Stimulated activated CD4-positive, alpha-beta T cell treated with anti-CD3 and anti-CD28 coated beads, Interleukin-4, amount 100 ng/mL, for 4 hours (primary cell): ENCODE measurements at regions not wholly inside any gene's neighbourhood (a gene's known extent, or its start where the extent isn't known, plus 50 kb on each side); places are given as distances from the start of the nearest gene placed in this dataset.

ENCODE experiments used
- DNase-seq, 2 experiments: peaks; one replicate each; pipeline ENCODE4 v3.0.0-alpha.2; 2020

DNA sequence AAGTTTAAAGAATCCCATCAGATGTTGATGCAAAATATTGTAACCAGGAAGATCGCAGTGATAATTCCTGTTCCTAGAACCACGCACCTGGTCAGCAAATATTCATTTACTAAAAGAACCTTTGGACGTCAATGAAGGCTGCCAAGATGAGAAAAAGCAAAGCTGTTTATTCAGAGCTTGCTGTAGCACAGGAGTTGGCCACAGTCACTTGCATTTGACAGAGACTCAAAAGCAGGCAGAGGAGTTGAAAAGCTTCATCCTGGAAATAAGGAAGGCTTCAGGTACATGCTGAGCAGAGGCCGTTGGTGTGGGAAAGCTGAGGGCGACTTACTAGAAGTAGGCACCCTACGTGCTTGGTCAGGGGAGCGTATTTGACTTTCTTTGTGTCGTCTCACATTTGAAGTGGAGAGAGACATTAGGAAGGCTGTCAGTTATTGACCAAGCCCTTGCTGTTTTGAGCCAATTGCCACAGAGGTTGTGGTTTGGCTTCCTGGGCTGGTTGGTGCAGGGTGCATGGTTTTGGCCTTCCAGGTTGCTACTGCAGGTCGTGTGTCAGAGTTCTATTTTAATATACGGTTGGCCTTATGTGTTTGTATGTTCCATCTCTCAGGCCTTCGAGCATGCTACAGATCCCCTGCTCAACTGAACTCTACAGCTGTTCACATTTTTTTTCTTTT lies 289.6 kb downstream of the METTL4 start:
- DNase-seq, result no peak

DNA sequence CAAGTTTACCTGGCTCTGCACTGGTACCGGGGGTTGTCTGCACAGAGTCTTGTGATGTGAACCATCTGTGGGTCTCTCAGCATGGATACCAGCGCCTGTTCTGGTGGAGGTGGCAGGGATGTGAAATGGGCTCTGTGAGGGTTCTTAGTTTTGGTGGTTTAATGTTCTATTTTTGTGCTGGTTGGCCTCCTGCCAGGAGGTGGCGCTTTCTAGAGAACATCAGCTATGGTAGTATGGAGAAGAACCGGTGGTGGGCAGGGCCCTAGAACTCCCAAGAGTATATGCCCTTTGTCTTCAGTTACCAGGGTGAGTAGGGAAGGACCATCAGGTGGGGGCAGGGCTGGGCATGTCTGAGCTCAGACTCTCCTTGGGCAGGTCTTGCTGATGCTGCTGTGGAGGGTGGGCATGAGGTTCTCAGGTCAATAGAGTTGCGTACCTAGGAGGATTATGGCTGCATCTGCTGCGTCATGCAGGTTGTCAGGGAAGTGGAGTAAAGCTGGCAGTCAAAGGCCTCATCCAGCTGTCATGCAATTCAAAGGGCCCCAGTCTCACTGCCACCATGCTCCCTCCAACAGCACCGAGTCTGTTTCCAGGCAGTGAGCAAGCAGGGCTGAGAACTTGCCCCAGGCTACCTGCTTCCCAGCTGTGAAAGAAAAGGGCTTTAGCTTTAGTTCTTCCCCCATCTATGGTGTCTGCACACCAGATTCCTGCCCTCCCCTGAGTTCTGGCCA lies 278.0 kb downstream of the METTL4 start:
- no peak for DNase-seq

DNA sequence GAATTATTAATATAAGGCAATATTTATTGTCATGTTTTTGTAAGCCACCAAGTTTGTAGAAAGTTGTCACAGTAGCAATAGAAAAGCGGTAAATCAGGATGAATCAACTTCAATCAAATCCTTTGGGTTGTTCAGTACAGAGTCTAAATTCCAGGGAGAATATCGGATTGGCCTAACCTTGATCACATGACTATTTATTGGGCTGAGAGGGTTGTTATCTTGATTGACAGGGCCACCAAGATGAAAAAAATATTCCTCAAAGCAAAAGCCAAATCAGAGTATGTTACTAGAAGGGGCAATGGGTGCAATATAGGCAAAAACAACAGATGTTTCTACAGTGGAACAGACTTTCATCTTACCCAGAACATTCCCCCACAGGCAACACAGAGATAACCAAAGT lies 270.0 kb downstream of the METTL4 start:
- no peak for DNase-seq

DNA sequence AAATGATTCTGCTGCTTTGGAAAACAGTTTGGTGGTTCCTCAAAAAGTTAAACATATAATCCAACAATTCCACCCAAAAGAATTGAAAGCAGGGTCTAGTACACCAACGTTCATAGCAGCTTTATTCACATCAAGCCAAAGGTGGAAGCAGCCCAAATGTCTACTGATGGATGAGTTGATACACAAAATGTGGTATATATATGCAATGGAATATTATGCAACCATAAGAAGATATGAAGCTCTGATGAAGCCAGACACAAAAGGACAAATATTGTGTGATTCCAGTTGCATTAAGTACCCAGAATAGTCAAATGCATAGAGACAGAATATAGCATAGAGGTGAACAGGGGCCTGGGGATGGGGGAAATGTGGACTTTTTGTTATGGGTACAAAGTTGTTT lies 269.3 kb downstream of the METTL4 start:
- DNase-seq, result no peak

DNA sequence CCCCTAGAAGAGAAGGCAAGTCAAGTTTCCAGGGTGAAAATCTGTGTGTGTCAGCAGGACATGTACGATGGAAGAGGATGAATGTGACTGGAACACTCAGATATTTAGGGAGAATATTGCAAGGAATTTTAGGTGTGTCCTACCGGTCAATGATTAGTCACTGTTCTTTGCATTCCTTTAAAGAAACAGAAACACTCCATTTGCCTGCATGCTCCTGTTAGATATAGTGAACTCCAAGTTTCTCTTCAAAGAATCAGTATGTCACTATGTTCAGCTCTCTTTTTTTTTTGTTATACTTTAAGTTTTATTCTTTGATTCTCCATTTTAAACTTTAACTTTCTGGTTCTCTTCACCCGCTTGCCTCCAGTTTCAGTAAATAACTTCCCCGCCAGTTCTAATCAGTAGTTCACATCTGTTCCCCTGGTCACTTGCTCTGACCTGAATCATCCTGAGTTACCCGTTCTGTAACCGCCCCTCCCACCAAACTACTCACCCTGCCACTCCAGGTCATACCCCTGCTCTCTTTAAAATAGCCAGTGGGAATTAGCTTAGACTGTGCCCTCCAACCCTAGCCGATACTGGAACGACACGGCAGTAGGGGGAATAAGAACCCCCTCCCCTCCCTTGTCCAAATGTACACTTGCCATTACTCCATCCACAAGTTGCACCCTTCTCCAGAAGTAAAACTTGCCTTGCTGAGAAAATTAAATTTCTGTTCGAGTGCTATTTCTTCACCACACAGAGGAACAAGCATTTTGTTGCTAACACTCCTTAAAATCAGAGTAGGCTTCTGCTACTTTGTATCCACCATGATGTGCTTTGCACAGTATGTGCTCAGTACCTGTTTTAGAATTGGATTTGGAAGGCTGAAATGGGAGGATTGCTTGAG lies 268.4 kb downstream of the METTL4 start:
- DNase-seq, result no peak

DNA sequence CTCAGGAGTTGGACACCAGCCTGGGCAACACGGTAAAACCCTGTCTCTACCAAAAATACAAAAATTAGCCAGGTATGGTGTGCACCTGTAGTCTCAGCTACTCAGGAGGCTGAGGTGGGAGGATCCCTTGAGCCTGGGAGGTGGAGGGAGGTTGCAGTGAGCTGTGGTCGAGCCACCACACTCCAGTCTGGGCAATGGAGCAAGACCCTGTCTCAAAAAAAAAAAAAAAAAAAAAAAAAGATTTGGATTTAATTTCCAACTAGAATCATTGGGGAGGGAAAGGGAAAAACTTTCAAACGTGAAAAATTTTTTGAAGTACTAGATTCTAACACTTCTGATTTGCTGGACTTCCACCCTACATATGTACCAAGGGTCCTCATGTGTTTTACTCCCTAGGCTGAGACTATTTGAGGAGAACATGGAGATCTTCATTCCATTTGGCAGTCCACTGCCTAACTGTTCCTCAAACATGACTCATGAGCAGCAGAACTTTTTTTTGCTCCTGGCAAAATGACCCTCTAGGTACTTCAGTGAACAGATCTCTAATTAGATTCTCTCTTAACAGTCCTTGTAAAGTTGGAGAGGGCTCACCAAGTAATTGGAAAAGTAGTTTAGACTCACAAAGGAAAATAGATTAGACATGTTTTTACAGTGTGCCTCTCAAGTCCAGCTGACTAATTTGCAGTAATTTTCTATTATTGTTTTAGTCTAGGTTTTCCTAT lies 267.6 kb downstream of the METTL4 start:
- no peak for DNase-seq

DNA sequence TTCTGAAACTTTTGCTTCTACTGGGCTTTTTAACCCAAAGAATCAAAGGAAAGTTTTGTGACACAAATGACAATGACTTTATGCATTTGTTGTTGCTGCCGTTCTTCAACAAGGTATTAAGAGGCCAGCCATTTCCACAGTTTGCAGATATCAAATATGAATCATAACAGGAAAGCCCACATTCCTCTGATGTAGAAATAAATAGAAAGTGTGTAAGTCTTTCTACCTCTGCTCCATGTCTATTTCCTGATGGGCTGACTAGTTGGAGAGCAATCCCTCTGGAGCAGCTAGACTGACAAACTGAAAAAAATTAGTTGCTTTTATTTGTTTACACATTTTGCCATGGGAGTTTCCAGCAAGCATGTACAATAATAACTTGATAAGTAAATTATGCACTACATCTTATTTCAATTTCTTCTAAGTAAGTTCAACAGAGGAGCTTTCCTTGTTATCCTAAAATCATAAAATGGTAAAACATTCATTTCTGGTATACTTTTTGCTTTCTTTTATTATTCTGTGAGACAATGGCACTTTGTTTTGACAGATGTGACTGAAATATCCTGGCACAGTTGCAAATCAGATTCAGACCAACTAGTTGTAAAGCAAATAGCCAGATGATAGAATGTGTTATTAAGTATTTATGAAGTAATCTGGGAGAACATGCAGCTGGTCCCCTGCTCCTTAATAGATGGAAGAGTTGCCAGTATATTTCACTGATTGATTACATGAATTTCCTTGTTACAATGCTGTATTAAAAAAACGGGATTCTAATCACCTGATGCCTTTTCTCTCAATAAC lies 266.7 kb downstream of the METTL4 start:
- no peak for DNase-seq

DNA sequence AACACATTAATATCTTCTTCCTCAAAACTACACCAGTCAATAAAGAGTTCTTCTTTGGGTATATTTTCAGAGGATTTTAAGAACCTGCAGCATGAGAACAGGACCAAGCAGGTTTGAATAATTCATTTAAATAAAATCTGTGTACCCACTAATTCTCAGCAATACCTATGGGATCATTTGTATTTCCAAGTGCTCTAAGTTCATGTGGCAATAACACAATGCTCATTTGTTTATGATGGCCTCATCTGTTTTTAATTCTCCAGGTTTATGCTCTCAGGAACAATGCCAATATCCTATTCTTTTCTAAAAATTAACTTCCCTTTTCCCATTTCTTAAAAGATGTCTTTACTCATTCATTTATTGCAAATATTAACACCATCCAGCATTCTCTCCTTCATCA lies 264.7 kb downstream of the METTL4 start:
- DNase-seq, result no peak

DNA sequence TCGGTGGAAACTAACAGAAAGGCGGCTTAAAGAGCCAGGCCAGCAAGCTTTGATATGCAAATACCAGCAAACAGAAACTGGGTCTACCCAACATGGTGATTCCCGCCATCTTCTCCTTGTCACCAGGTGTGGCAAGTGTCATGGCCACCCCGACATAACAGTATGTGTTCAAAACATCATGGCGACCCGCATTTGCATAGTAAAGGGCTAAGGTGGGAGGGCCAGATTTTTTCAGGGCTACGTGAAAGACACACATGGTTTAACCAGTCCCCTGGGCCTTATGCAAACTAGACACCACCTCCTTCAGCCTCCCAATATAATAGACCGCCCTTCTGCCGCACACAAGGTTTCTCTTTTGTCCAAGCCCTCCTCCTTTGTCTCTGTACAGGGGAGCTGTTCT lies 260.4 kb downstream of the METTL4 start:
- no peak for DNase-seq

DNA sequence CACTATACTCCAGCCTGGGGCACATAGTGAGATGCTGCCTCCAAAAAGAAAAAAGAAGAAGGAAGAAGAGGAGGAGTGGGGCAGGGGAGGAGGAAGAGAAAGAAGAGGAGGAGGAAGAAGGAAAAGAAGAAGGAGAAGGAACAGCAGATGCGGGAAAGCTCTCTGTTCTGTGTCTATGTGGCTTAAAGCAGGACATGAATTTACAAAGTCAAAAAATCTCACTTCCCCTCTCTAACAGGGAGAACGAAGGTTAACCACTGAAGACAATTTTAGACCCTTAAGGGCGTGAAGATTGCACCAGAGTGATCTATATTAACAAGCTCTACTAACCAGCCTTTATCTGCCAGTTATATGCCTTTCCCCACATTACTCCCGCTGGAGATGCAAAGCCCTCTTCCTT lies 258.9 kb downstream of the METTL4 start:
- no peak for DNase-seq

DNA sequence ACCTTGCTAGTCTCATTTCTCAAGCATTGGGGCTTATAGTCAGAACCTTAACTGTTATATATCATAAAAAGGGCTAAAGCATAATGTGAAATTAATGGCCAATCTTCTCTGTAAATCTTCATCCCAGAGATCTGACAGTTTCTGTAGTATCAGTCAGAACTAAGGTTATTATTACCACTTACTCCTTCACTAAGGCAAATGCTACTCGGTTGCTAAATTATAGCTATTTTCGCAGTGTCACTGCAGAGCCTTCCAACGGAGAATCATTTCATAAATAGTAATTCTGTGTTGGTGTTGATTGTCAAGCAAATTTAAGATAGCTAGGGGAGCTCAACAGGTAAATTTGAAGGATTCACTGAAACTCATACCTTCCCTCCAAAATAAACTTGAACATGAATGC lies 258.0 kb downstream of the METTL4 start:
- no peak for DNase-seq

DNA sequence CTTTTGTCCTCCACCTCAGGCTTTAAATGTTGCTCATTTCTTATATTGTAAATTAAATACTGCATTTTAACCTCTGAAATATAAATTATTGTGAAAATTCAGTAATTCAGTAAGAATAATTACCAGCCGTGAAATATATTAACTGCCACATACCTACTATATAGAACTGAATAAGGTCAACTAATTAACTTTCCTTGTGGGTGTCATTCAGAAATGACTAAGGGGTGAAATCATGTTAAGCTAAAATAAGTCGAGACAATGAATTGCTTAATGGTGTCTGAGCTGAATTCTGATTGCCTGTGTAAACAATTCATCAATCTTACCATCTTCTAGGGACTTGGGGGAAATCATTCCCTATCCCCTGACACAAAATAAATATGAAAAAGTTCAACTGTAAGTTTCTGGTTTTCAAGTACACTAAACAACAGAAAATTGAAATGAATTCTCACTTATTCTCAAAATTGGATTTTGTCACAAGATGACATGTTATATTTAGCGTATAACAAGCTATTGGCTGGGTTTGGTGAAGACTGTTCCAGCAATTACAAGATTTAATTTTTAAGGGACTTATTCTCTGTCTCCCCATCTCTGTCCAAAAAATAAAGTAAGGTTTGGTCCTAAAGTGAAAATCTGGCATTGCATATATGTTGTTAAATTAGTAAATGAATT lies 255.1 kb downstream of the METTL4 start:
- DNase-seq, result no peak

DNA sequence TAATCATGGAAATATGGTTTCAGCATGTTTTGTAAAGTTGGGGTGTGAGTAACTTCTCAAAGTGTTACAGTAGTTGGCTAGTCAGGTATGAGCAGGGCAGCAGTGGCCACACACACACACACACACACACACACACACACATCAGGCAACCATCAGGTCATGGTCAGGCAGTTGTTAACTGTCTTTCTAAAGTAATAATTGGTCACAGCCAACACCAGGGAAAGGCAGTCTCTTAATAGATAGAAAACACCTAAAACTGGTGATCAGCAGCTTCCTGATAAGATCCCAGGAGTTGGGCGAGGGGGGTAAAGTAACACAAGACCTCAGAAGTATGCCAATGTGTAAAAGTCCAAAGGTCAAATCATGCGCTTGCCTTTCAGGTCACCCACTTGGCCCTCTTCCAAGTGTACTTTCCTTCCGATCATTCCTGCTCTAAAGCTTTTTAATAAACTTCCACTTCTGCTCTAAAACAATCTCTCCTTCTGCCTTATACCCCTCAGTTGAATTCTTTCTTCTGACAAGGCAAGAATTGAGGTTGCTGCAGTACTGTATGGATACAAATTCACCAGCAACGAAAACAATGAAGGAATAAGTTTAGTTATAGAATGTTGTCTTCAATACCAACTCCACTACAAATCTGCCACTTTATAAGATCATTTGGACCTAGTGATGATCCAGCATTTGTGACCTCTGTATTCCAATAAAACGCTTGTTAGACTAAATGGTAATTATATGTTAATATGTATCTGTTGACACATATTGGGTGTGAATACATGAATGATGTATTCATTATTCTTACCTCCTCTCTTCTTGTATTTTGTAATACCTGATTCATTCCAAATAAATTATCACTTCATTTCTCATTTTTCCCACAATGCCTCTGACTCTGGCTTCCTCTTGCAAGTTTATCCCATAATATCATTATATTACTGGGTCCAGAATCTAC lies 254.3 kb downstream of the METTL4 start:
- no peak for DNase-seq

DNA sequence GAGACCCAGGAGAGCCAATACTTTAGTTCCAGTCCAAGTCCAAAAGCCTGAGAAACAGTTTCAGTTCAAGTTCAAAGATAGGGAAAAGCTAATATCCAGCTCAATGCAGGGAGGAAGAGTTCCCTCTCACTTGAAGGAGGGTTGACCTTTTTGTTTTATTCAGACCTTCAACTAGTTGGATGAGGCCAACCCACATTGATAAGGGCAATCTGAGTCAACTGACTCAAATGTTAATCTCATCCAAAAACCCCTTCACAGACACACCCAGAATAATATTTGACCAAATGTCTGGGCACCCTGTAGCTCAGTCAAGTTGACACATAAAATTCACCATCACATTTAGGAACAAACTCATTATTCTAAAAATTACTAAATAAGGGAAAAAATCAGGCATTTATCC lies 246.8 kb downstream of the METTL4 start:
- no peak for DNase-seq

DNA sequence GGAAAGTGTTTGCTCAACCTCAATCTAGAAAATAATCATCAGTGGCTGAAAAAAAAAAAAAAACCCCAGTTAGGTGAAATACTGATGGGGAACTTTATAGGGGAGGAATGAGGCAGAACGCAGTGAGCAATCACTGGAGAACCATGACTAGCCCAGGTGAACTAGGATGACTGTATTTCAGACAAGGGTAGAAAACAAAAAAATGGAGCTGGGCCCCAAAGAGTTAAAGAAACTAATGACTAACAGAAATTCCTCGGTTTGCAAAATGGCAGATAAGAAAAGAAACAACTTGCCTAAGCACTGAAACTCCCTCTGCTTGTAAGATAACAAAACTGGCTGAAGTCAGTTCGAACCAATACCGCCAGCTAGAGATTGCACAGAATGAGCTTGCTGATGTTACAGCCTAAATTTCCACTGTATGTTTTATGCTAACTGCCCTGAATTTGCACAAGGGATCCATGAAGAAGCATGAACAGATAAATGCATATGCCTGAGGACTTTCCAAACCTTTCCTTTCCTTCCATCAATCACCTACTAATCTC lies 245.9 kb downstream of the METTL4 start:
- DNase-seq, result no peak

DNA sequence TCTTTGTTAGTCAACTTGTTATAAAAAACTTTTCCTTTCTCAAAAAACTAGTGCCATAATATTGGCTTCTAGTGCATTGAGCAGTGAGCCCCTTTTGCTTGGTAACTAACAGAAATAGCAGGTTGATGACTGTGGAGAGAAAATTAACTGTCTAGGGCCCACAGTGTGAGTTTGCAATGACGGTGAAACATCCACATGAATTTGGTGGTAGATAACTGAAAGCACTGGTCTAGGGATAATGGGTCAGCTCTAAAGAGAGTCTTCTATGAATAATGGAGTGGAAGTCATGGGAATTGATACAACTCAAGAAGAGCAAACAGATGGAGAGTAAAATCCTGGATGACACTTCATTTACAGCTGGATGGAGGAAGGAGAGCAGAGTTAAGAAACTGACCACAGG lies 245.4 kb downstream of the METTL4 start:
- no peak for DNase-seq

DNA sequence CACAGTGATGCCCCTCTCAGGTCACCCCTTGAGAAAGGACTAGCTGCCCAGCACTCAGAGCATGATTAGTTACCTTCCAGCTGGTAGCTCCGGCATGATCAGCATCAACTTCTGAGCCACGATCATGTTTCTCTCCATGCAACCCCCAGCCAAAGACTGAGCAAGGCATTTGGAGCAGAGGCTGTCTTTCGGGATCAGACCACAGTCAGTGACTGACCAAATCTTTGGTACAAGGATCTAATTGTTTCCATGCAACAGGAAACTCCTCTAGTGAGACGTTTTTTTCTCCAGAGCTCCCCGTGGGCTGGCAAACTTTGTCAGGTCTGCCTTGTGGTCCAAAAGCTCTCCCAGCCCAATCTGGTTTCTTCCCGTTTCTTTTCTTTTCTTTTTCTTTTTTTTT lies 244.3 kb downstream of the METTL4 start:
- DNase-seq, result no peak

DNA sequence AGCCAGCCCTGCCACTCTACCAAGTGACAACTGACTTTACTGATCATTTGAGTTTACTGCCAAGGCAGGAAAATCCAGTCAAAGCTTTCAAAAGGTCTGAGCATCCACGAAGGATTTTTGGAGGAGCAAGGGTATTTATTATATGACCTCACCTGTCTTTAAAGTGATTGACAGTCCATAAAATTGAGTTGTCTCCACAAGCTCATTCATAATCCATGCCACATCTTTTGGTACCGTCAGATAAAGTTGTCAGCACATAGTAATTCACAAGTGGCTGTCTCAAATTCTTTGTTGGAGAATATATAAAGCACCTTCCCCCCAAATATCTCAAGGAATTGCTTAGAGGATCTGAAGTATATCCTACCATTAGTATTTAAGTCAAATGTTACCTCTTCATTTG lies 240.5 kb downstream of the METTL4 start:
- no peak for DNase-seq

DNA sequence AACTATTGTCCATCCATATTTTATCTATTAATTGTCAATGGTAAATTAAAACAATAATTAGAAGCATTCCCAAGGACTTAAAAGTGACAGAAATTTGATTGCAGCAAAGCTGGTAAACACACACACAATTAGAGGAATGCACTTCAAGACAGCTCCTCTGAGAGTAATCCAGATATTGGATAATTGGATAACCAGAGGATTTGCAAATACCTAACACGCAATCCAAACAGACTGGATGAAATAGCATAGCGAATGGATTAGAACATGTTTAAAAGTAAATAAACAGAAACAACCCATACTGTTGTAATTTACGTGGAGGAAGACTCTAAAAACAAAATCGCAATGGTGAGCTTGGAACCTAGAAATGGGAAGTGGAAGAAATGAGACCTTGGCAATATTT lies 239.8 kb downstream of the METTL4 start:
- no peak for DNase-seq

DNA sequence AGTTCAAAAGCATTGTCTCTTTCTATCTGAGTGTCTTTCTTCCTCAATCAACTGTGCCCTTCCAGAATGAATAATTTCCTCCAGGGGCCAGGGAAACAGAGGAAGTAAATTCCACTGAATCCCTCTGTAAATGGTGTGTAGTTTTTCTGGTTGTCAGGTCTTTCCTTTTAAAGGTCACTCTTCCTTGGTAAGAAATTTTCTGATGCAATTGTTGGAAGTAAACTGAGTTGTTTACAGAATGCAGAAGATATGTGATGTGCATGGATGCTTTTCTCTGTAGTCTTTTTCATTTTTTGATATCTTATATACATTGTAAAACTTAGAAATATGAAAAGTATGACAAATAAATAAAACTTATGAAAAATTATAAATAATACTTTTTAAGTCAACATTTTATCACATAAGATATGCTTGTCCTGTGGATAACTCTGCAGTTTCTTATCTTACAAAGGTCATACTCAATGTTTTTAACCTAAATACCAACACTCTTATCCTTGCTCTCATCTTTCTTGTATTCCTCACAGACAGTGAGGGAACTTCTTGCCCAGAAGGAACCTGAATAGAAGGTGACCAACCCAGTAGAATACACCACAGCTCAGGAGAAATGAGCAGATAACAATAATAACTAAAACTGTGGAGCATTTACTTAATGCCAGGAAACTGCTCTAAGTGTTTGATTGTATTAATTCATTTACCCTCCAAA lies 234.5 kb downstream of the METTL4 start:
- no peak for DNase-seq
